DMS114 treated with DMSO at 0.1 percent for 48 hours (cell line): ENCODE measurements at regions not wholly inside any gene's neighbourhood (a gene's known extent, or its start where the extent isn't known, plus 50 kb on each side); places are given as distances from the start of the nearest gene placed in this dataset.

ENCODE experiments used
- DNase-seq: peaks from one replicate; lab custom pipeline; 2025; ENCODE audit not compliant: unreplicated experiment; lab: John Stamatoyannopoulos, UW

GRCh38 chr10:113434950-113435349 lies 117.9 kb upstream of the HABP2 start:
- DNase-seq, result no peak

- no peak for DNase-seq
Observed at GRCh38 chr10:113435881-113436280, 117.0 kb upstream of the HABP2 start.

GRCh38 chr10:113436851-113437250 lies 116.0 kb upstream of the HABP2 start:
- no peak for DNase-seq

- DNase-seq, result no peak
Observed at GRCh38 chr10:113438652-113439051, 114.2 kb upstream of the HABP2 start.

GRCh38 chr10:113441220-113441619 lies 111.6 kb upstream of the HABP2 start:
- DNase-seq, result no peak

GRCh38 chr10:113441686-113442270 lies 111.1 kb upstream of the HABP2 start:
- DNase-seq, result no peak

GRCh38 chr10:113442336-113442735 lies 110.5 kb upstream of the HABP2 start:
- DNase-seq, result no peak

GRCh38 chr10:113443141-113443925 lies 109.5 kb upstream of the HABP2 start:
- DNase-seq, result no peak

- no peak for DNase-seq
Observed at GRCh38 chr10:113444766-113445365, 108.0 kb upstream of the HABP2 start.

GRCh38 chr10:113445736-113446135 lies 107.1 kb upstream of the HABP2 start:
- no peak for DNase-seq

- no peak for DNase-seq
Observed at GRCh38 chr10:113446739-113447138, 106.1 kb upstream of the HABP2 start.

GRCh38 chr10:113447278-113447677 lies 105.6 kb upstream of the HABP2 start:
- no peak for DNase-seq

- no peak for DNase-seq
Observed at GRCh38 chr10:113449006-113449695, 103.7 kb upstream of the HABP2 start.

- DNase-seq, result no peak
Observed at GRCh38 chr10:113450046-113450804, 102.6 kb upstream of the HABP2 start.

- DNase-seq, result no peak
Observed at GRCh38 chr10:113450906-113451305, 101.9 kb upstream of the HABP2 start.

GRCh38 chr10:113452146-113452845 lies 100.6 kb upstream of the HABP2 start:
- no peak for DNase-seq

- DNase-seq, result no peak
Observed at GRCh38 chr10:113453351-113453750, 99.5 kb upstream of the HABP2 start.

- DNase-seq, result peak; percentile 13
Observed at GRCh38 chr10:113454341-113455061, 98.4 kb upstream of the HABP2 start.

GRCh38 chr10:113455947-113456346 lies 96.9 kb upstream of the HABP2 start:
- no peak for DNase-seq

- no peak for DNase-seq
Observed at GRCh38 chr10:113456741-113457140, 96.1 kb upstream of the HABP2 start.
